ENCODE measurements at regions not wholly inside any gene's neighbourhood (a gene's known extent, or its start where the extent isn't known, plus 50 kb on each side); places are given as distances from the start of the nearest gene placed in this dataset.
"Not testable (repeated sequence)": the region's sequence is repeated elsewhere in the genome, so short reads cannot be mapped to it uniquely, and the experiment has no call there.

- no peak overlapping the region for H3K4me3 ChIP-seq (ENCODE audit: low read length)
- TF ChIP-seq CTCF (conservative IDR thresholded peaks at IDR 0.05; ENCODE audit: low read depth, low read length) = no peak
- no peak for DNase-seq (ENCODE audit: low read depth)
These were observed 141.0 kb downstream of the VGLL3 start for GRCh38 chr3:86849991-86850390.

- no peak overlapping the region for H3K4me3 ChIP-seq (ENCODE audit: low read length)
- TF ChIP-seq CTCF (conservative IDR thresholded peaks at IDR 0.05; ENCODE audit: low read depth, low read length) = no peak
- DNase-seq (ENCODE audit: low read depth) = no peak
These were observed 145.2 kb downstream of the VGLL3 start for GRCh38 chr3:86845726-86846125.

GRCh38 chr3:86838927-86839326, 152.0 kb downstream of the VGLL3 start:
- H3K4me3 ChIP-seq (ENCODE audit: low read length) = no peak overlapping the region
- no peak for DNase-seq (ENCODE audit: low read depth)
- TF ChIP-seq CTCF (conservative IDR thresholded peaks at IDR 0.05; ENCODE audit: low read depth, low read length) = no peak

- no peak overlapping the region for H3K4me3 ChIP-seq (ENCODE audit: low read length)
- no peak for DNase-seq (ENCODE audit: low read depth)
These were observed 153.1 kb downstream of the VGLL3 start for GRCh38 chr3:86837871-86838270.

GRCh38 chr3:86830566-86830965, 160.4 kb downstream of the VGLL3 start:
- no peak for TF ChIP-seq CTCF (conservative IDR thresholded peaks at IDR 0.05; ENCODE audit: low read depth, low read length)
- no peak overlapping the region for H3K4me3 ChIP-seq (ENCODE audit: low read length)
- no peak for DNase-seq (ENCODE audit: low read depth)

More at GRCh38 chr3:86837871-86838270, 153.1 kb downstream of the VGLL3 start:
- TF ChIP-seq CTCF (conservative IDR thresholded peaks at IDR 0.05; ENCODE audit: low read depth, low read length) = no peak

GRCh38 chr3:86828751-86829150, 162.2 kb downstream of the VGLL3 start:
- TF ChIP-seq CTCF (conservative IDR thresholded peaks at IDR 0.05; ENCODE audit: low read depth, low read length) = no peak
- H3K4me3 ChIP-seq (ENCODE audit: low read length) = no peak overlapping the region
- DNase-seq (ENCODE audit: low read depth) = no peak

GRCh38 chr3:86827582-86827981, 163.4 kb downstream of the VGLL3 start:
- H3K4me3 ChIP-seq (ENCODE audit: low read length) = not testable (repeated sequence)

GRCh38 chr3:86826292-86826691, 164.7 kb downstream of the VGLL3 start:
- DNase-seq (ENCODE audit: low read depth) = no peak
- no peak for TF ChIP-seq CTCF (conservative IDR thresholded peaks at IDR 0.05; ENCODE audit: low read depth, low read length)
- H3K4me3 ChIP-seq (ENCODE audit: low read length) = no peak overlapping the region

More at GRCh38 chr3:86827582-86827981, 163.4 kb downstream of the VGLL3 start:
- not testable (repeated sequence) for DNase-seq (ENCODE audit: low read depth)

Measured in retinal pigment epithelial cell (primary cell).